ENCODE measurements at regions not wholly inside any gene's neighbourhood (a gene's known extent, or its start where the extent isn't known, plus 50 kb on each side); places are given as distances from the start of the nearest gene placed in this dataset.

GRCh38 chr3:87088430-87088992 is 97.6 kb upstream of the VGLL3 start:
- Histone ChIP-seq H3K4me3 (ENCODE audit: insufficient read depth, low read length) (peak overlapping the region; percentile 82), H3K27ac (ENCODE audit: low read depth, low read length) (peak overlapping the region; percentile 93), H3K4me2 (ENCODE audit: insufficient read depth, low read length) (peak overlapping the region; percentile 99), H3K36me3 (ENCODE audit: insufficient read depth, low read length) (no peaks in the 10 kb centered on the region), H3K4me1 (ENCODE audit: insufficient read depth, low read length) (peaks cover 18% of the 10 kb centered on the region), H4K20me1 (ENCODE audit: insufficient read depth, low read length) (no peaks in the 10 kb centered on the region), H3K9me3 (ENCODE audit: low read depth, low read length) (no peaks in the 10 kb centered on the region), H3K27me3 (ENCODE audit: insufficient read depth, low read length) (no peaks in the 10 kb centered on the region), H3K79me2 (ENCODE audit: insufficient read depth, low read length) (peaks cover 4% of the 10 kb centered on the region), H2AFZ (ENCODE audit: low read length) (peak overlapping the region; percentile 100)
- no peak for TF ChIP-seq CTCF (IDR thresholded peaks at IDR 0.05; ENCODE audit: extremely low read depth, low read depth, low read length)
- peak; percentile 82 for DNase-seq (ENCODE audit: insufficient read length, low spot score, missing footprints)

GRCh38 chr3:87084868-87085267 is 93.9 kb upstream of the VGLL3 start:
- H3K27me3 ChIP-seq (ENCODE audit: insufficient read depth, low read length) = no peaks in the 10 kb centered on the region
- no peak for TF ChIP-seq CTCF (IDR thresholded peaks at IDR 0.05; ENCODE audit: extremely low read depth, low read depth, low read length)
- no peaks in the 10 kb centered on the region for H3K9me3 ChIP-seq (ENCODE audit: low read depth, low read length)
- no peak overlapping the region for H3K4me2 ChIP-seq (ENCODE audit: insufficient read depth, low read length)
- no peak overlapping the region for H3K4me3 ChIP-seq (ENCODE audit: insufficient read depth, low read length)
- H3K79me2 ChIP-seq (ENCODE audit: insufficient read depth, low read length) = no peaks in the 10 kb centered on the region
- peaks cover 6% of the 10 kb centered on the region for H3K4me1 ChIP-seq (ENCODE audit: insufficient read depth, low read length)
- H4K20me1 ChIP-seq (ENCODE audit: insufficient read depth, low read length) = no peaks in the 10 kb centered on the region
- peak; percentile 26 for DNase-seq (ENCODE audit: insufficient read length, low spot score, missing footprints)
- H3K36me3 ChIP-seq (ENCODE audit: insufficient read depth, low read length) = no peaks in the 10 kb centered on the region
- H3K27ac ChIP-seq (ENCODE audit: low read depth, low read length) = no peak overlapping the region
- peak overlapping the region; percentile 52 for H2AFZ ChIP-seq (ENCODE audit: low read length)

DNA sequence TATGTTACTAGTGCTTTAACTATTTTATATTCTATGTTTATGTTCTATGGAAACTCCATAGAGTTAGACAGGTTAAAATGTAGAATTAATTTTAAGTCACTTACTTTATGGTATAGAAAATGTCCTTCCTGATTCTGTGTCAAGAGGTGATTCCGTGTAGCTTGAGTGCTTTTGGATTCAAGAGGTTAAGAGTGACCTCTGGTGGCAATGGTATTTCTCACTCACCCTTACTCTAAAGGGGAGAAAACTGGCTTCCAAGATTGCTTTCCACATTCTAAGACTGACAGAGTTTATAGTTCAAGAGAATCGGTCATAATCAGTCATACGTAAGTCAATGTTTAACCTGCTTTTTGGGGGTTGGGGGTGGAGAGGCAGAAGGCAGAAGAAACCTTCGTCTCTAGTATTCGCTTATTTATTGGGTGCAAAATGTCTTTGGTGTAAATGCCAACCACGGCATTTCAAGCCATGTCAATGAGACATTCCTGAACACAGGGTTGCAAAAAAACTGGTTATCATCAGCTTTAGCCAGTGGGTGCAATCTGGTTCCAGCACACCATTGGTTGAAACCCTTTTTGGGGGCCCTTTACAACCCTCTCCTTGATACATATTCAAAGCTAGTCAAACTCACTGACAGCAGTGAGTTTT is 92.0 kb upstream of the VGLL3 start:
- peak; percentile 77 for DNase-seq (ENCODE audit: insufficient read length, low spot score, missing footprints)
- TF ChIP-seq CTCF (IDR thresholded peaks at IDR 0.05; ENCODE audit: extremely low read depth, low read depth, low read length) = peak; percentile 72
- H3K4me3 ChIP-seq (ENCODE audit: insufficient read depth, low read length) = peak overlapping the region; percentile 40
- peak overlapping the region; percentile 72 for H2AFZ ChIP-seq (ENCODE audit: low read length)
- H4K20me1 ChIP-seq (ENCODE audit: insufficient read depth, low read length) = no peaks in the 10 kb centered on the region
- no peaks in the 10 kb centered on the region for H3K79me2 ChIP-seq (ENCODE audit: insufficient read depth, low read length)
- H3K9me3 ChIP-seq (ENCODE audit: low read depth, low read length) = no peaks in the 10 kb centered on the region
- no peaks in the 10 kb centered on the region for H3K4me1 ChIP-seq (ENCODE audit: insufficient read depth, low read length)
- H3K27me3 ChIP-seq (ENCODE audit: insufficient read depth, low read length) = no peaks in the 10 kb centered on the region
- H3K27ac ChIP-seq (ENCODE audit: low read depth, low read length) = no peak overlapping the region
- H3K36me3 ChIP-seq (ENCODE audit: insufficient read depth, low read length) = no peaks in the 10 kb centered on the region
- H3K4me2 ChIP-seq (ENCODE audit: insufficient read depth, low read length) = peak overlapping the region; percentile 69

- DNase-seq (ENCODE audit: insufficient read length, low spot score, missing footprints) = peak; percentile 32
- H3K9me3 ChIP-seq (ENCODE audit: low read depth, low read length) = no peaks in the 10 kb centered on the region
- H3K27ac ChIP-seq (ENCODE audit: low read depth, low read length) = no peak overlapping the region
- H3K79me2 ChIP-seq (ENCODE audit: insufficient read depth, low read length) = no peaks in the 10 kb centered on the region
- no peaks in the 10 kb centered on the region for H3K36me3 ChIP-seq (ENCODE audit: insufficient read depth, low read length)
- no peak overlapping the region for H2AFZ ChIP-seq (ENCODE audit: low read length)
- no peaks in the 10 kb centered on the region for H3K27me3 ChIP-seq (ENCODE audit: insufficient read depth, low read length)
- H4K20me1 ChIP-seq (ENCODE audit: insufficient read depth, low read length) = no peaks in the 10 kb centered on the region
- H3K4me2 ChIP-seq (ENCODE audit: insufficient read depth, low read length) = peak overlapping the region; percentile 40
- TF ChIP-seq CTCF (IDR thresholded peaks at IDR 0.05; ENCODE audit: extremely low read depth, low read depth, low read length) = no peak
- peaks cover 9% of the 10 kb centered on the region for H3K4me1 ChIP-seq (ENCODE audit: insufficient read depth, low read length)
- H3K4me3 ChIP-seq (ENCODE audit: insufficient read depth, low read length) = no peak overlapping the region
Measured at GRCh38 chr3:87077355-87077754, 86.4 kb upstream of the VGLL3 start.
